GM18520 (cell line): ENCODE measurements at regions not wholly inside any gene's neighbourhood (a gene's known extent, or its start where the extent isn't known, plus 50 kb on each side); places are given as distances from the start of the nearest gene placed in this dataset.

Source experiments
- ATAC-seq: cut with Tn5 transposase; IDR thresholded peaks from one replicate; pipeline ENCODE4 v1.9.1; 2021; ENCODE audit not compliant: unreplicated experiment

DNA sequence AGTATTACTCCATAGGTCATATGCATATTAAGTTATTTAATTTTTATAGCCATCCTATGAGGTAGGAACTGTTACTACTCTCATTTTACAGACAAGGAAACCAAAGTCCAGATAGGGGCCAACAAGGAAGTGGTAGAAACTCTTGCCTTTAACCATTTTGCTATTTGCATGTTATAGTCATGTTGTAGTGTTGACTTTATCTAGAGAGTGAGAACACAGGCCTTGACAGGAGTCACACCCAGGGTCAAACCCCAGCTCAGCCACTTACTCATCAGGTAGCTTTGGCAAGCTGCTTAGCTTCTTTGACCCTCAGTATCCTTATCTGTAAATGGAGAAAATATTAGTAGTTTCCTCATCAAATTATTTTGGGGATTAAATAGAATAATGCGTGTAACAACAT, 156.2 kb downstream of the CAND1 start:
- ATAC-seq = no peak

DNA sequence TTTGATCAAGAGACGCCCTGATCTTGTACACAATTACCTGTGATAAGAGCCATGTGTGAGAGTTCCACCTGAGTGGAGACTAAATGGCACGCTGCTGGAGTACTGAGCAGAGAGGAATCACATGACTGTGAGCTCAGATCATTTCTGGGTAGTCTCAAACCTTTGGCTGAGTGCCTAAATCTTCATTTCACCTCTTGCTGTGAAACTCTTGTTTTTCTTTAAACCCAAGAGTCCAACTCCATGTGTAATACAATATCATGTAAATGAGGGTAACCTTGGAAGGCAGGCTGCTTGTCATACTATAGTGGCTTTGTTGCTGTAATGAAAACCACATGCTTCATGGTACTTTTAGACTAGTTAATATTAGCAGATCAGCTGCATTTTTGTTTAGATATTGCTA, 156.9 kb downstream of the CAND1 start:
- no peak for ATAC-seq

DNA sequence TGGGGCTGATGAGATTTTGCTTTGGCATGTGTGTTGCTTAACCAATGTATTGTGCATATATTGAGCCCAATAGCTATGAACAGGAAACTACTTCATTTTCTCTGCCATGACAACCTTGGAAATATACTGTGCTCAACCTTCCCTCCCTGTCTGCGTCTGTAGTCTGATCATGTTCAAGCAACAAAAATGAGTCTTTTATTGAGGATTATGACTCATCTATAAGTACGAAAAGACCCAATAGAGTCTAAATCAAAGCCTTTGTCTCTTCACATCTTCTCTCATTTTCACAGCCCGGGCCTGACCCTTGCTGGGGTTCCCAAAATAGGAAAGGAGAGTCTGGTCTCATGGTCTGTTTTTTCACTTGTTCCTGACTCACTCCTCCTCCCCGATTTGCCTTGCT, 158.2 kb downstream of the CAND1 start:
- ATAC-seq = no peak

DNA sequence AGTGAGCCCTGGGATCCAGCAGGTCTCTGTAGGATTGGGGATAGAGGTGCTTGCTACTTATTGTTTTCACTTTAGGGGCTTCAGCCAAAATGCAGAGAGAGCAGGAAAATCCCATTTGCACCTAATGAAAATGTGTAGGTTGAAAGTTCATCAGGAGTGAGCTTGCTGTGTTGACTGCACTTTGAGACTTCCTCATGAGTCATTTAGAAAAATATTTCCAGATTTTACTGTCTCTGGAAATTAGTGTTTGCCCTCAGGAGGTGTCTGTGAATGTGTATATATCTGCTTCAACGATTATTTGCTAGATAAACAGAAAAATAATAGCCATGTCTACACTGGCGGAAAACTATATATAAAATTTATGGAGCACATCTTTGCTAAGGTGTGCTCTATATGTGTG, 159.3 kb downstream of the CAND1 start:
- no peak for ATAC-seq

DNA sequence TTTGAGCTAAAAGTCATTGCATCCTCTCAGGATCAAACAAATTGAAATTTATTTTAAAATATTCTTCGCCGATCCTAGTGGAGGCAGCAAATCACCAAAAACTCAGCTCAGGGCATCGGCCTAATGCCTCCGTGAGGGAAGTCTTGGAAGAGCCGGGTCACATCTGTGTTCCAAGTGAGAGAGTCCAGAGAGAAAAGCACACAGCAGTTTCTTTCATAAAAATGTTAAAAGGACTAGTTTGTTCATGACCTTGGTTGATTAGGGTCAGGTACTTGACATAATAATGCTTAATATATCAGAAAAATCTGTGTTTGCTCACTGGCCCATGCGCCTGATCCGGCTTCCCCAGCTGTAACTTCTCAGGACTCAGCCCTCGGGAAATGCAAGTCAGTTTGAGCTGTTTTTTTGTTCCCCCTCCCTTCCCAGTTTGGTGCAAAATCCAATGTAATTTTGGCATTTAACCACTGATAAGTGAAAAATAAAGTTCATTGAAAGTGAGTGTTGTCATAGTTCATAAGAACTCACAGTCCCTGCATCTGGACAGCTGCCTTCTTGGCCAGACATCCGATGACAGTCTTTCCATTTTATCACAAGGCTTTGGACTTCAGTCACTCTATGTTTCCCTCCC, 161.7 kb downstream of the CAND1 start:
- ATAC-seq = no peak

DNA sequence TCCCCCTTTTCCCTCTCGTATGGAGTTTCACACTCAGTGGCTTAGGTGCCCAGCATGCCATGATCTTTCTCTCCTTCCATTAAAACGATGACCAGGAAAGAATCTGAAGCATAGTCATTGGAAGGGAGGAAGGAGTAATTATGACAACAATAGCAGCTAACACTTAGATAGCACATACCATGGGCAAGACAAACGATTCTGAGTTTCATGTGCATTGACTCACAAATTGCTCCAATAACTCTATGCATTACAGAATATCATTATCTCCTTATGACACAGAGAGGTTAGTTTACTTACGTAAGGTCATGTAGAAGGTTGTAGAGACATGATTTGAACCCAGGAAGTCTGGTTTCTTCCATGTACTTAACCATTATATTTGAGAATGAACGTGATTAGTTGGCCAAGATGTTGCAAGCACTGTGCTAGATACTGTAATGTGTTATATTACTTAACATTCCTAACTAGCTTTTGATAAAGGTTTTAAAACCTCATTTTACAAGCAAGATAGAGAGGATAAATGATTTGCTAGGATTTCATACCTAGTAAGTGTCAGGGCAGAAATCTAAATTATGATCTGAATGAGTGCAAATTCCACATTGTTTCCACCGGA, 162.4 kb downstream of the CAND1 start:
- no peak for ATAC-seq

DNA sequence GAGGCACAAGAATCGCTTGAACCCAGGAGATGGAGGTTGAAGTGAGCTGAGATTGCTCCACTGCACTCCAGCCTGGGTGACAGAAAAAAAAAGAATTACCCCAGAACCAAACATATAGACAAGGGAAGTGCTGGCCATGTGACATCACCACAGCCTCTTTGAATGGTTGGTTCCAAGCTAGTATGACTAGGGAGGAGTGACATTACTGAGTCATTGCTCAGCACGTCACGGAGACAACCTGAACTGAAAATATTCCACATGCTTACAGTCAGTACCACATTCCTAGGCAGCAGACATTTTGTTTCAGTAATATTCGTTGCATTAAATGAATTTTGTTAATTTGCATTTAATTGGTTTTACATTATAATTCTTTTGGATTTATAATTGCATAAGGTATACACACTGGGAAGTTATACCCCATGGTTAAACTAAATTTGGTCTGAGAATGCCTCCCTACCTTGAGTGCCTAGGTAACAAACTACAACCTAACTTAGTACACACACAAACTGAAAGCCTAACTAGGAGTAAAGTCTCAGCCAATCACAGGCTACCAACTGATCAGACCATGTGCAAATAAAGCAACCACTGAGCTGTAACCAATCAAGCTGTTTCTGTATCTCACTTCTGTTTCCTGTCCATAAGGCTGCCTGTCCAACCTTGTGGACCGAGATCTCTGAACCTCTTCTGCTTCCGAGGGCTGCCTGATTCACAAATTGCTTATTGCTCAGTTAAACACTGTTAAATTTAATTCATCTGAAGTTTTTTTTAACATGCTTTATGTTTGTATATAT, 164.4 kb downstream of the CAND1 start:
- ATAC-seq = peak; percentile 88

DNA sequence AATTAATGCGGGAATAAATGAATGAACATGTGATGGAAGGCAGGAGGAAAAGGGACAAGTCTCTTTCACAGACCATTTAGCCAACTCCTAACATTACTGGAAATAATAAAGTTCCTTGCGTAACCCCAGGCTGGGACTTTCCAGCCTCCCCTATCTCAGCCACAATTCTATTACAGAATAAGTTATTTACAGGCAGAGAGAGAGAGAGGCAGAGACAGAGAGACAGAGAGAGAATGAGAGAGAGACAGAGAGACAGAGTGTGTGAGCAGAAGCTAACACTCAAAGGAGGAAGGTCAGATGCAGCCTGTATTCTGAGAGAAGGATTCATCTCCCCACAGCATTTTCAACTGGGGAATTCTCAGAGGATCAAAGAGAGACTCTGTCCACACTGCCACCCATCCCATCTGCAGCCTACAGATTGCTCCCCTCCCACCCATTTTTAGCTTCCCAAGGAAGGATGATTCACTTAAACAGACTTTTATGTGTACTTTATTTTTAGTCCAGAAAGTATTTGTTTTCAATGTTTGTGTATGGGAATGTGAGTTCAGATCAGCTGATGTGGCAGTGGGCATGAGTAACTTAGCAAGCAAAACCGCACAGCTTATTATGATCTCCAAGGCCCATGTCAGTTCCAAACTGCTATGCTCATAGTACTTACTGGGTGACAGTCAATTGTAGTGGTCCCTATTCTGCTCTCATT, 165.7 kb downstream of the CAND1 start:
- no peak for ATAC-seq

DNA sequence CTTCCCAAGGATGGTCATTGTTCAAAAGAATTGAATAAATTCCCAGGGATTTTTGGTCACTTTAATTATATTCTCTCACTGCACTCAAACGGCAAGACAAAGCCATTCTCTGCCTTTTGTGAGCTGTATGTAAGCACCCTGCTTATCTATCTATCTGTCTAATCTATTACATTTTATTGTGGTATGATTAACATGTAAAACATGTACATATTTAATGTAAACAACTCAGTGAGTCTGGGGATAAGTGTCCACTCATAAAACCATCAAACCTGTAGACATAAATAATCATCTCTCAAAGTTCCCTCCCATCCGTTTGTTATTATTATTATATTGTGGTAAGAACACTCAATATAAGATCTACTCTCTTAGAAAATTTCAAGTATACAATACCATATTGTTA, 167.1 kb downstream of the CAND1 start:
- no peak for ATAC-seq

DNA sequence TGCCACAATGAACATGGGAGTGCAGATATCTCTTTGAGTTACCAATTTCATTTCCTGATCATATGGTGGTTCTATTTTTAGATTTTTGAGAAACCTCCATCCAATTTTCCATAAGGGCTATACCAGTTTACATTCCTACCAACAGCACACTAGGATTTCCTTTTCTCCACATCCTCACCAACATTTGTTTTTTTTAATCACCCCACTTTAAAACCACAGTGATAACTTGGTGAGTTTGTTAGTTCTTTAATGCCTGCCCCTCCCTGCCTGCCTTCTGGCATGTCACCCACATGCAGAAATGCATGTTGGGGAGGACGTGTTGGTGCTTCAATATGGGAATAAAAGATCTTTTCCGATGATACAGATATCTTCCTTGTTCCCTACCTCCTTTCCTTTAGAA, 167.9 kb downstream of the CAND1 start:
- ATAC-seq = no peak

DNA sequence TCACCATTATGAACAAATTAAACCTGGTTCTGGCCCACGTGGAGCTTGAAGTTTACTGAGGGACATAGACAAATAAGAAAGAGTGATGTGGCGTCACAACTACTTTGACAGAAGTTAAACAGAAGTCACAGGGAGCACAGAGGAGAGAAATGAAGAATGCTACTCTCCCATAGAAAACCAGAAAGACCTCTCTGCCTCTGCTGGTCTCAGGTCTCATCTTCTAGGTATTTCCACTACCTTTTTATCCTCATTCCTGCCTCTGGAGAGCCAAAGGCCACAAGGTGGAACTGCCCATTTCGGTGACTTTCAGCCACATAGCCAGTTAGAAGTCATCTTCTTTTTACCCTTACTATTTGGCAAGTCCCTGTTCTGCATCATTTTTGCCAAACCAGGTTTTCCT, 170.5 kb downstream of the CAND1 start:
- ATAC-seq = no peak

DNA sequence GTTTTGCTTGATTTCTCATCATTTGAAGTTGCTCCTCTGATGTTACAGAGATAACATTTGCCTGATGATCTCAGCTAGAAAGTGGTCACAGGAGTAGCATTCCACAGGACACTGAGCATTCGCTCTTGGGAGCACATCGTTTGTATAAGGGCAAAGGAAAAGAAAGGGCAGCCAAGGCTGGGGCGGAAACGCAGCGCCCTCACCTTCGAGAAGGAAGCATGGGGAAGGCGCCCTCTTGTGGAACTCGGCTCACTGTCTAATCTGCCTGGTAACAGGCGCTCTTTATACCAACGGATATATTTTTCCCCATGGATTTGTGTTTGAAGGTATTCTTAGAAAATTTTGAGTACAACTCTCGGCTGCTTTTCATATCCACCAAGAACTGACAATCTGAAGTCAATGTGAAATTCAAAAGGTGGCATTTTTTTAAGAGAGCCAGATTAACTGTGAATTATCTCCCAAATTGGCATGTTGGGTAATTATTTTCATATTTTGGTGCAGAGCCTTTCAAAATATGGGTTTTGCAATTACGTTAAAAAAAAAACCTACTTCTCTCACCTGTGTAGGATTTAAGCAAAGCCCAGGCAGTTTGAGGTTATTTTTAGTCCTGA, 172.7 kb downstream of the CAND1 start:
- ATAC-seq = peak; percentile 85

DNA sequence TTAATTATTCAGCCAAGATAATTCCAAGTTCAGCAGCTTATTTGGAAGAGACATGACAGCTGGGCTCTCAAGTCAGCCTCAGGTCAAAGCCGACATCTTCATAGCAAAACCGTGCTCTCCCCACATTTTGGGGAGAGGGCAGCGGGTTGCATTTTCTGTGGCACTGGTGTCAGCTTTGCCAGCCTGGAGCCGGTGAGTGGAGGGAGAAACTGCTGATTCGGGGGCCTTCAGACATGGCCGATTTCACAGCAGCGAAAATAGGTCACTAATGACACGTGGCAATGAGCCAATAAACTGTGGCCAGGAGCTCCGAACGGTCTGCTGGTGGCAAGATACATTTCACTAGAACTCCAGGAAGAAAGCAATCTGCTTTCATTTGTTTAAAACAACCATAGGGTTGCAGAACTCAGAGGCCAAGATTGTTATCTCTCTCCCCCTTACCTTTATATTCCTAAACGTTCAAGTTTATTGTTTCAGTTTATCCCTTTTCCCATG, 173.2 kb downstream of the CAND1 start:
- no peak for ATAC-seq

DNA sequence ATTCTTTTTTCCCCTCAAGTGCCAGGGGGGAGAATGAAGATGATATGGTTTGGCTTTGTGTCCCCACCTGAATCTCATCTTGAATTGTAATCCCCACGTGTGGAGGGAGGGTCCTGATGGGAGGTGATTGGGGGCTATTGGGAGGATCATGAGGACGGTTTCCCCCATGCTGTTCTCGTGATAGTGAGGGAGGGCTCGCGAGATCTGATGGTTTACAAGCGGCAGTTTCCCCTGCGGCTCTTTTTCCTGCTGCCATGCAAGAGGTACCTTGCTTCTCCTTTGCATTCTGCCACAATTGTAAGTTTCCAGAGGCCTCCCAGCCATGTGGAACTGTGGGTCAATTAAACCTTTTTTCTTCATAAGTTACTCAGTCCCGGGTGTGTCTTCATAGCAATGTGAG, 173.7 kb downstream of the CAND1 start:
- ATAC-seq = no peak

DNA sequence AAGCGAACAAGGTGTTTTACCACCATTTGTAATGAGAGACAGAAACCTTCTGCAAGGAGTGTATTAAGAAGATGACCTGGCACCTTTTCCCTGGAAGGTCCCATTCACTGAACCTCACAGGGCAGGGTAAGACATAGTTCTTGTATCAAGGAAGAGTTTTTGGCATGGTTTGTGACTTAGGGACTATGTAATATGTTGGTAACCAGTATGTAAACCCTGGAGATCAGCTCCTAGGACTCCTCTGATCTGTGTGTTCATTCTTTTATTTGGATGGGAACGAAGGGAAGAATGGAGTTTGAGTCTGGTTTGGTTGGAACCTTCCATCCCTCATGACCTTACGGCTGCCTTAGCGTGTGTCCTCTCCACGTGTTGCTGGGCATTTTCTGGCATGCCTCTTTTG, 175.4 kb downstream of the CAND1 start:
- ATAC-seq = no peak

DNA sequence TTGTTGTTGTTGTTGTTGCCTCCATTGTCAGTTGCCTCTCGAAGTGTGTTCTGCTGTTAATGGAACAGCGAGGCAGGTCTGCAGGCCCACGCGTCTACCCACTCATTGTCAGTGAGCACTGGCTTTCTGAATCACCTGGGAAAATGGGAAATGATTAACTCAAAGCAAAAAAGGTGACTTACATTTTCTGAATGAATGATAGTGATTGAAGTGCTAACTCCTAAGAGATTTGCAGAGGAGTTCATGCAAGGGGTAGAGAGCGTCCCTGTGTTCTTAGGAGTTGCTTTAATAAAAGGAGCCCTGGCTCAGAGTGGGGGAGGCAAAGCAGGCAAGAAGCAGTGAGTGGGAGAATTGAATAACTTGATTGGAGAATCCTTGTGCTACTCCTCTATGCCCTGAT, 177.6 kb downstream of the CAND1 start:
- no peak for ATAC-seq

DNA sequence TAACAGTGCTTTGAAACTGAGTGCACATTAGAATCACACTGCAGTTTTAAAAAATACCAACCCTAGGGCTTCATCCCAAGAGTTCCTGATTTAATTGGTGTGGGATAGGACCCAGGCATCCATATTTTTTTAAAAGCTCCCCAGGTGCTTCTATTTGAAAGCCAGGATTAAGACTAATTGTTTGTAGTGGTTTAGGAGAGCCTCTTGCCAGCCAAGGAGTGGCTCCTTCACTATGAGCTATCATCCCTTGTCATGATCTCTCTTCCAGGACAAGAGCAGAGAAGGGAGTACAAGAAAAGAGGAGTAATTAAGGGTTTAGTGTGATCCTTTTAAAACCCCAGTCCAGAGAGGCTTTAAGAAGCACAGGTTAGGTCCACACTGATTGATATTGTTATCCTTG, 178.0 kb downstream of the CAND1 start:
- ATAC-seq = no peak

DNA sequence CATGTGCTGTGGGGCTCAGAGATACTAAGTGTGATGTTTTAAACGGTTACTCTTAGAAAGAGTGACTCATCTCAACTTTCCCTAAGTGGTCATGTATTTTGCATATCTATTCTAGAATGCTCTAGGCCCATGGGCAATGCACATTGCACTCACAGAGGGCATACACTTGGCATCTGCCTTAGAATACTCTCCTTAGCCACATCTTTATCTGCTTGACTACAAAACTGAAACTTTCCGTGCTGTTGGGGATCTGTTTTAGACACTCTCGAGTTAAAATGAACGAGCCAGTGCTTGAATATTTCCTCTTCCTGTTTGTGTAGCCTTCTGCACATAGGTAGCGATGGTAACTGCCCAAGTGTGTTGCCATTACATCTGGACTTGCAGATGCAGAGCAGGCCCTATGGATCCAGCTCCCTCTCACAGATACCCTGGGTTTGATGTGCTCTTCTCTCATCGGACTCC, 180.5 kb downstream of the CAND1 start:
- ATAC-seq = peak; percentile 84

DNA sequence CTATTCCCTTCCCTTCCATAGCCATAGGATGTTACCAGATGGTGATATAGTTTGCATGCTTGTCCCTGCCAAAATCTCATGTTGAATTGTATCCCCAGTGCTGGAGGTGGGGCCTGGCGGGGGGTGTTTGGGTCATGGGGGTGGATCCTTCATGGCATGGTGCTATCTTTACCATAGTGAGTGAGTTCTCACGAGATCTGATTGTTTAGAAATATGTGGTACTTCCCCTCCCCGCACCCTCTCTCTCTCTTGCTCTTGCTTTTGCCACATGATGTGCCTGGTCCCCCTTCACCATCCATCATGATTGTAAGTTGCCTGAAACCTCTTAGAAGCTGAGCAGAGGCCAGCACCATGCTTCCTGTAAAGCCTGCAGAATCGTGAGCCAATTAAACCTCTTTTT, 181.3 kb downstream of the CAND1 start:
- no peak for ATAC-seq

DNA sequence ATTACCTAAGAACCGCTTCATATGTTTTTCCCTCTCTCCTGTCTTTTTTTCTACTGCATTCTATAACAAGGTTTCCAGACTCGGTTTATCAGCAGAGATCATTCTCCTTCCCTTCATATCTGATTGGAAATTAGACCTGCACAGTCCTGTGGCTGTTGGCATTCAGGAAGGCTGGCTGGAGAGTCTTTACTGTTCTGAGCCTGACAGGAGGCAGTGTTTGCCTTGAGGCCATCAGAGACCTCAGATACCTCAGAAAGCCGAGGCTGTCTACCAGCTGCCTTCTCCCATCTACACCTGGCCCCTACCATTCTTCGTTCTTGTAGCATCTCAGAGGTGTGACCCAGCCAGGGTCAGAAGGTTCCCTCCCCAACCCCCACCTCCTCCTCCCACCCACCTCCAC, 182.0 kb downstream of the CAND1 start:
- ATAC-seq = no peak

DNA sequence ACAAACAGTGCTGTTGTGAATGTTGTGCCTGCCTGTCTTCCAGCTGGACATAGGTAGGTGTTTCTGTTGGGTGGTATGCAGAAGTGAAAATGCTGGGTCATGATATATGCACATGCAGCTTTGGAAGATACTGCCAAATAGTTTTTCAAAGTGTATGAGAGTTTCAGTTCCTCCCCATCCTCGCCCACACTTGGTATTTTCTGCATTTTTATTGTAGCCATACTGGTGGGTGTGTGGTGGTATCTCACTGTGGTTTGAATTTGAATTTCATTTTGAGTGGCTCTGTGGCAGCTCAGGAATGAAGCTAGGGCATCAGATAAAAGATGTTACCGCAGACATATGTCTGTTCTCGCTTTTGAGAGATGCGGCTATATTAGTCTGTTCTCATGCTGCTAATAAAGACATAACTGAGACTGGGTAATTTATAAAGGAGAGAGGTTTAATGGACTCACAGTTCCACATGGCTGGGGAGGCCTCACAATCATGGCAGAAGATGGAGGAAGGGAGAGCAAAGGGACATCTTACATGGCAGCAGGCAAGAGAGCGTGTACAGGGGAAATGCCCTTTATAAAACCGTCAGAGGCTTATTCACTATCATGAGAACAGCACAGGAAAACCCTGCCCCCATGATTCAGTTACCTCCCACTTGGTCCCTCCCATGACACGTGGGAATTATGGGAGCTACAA, 183.1 kb downstream of the CAND1 start:
- ATAC-seq = peak; percentile 47
